ENCODE measurements at regions not wholly inside any gene's neighbourhood (a gene's known extent, or its start where the extent isn't known, plus 50 kb on each side); places are given as distances from the start of the nearest gene placed in this dataset.

GRCh38 chr12:77514511-77514910 lies 316.2 kb upstream of the NAV3 start:
- TF ChIP-seq, protein P1, sequence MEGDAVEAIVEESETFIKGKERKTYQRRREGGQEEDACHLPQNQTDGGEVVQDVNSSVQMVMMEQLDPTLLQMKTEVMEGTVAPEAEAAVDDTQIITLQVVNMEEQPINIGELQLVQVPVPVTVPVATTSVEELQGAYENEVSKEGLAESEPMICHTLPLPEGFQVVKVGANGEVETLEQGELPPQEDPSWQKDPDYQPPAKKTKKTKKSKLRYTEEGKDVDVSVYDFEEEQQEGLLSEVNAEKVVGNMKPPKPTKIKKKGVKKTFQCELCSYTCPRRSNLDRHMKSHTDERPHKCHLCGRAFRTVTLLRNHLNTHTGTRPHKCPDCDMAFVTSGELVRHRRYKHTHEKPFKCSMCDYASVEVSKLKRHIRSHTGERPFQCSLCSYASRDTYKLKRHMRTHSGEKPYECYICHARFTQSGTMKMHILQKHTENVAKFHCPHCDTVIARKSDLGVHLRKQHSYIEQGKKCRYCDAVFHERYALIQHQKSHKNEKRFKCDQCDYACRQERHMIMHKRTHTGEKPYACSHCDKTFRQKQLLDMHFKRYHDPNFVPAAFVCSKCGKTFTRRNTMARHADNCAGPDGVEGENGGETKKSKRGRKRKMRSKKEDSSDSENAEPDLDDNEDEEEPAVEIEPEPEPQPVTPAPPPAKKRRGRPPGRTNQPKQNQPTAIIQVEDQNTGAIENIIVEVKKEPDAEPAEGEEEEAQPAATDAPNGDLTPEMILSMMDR (conservative IDR thresholded peaks at IDR 0.05): no peak
- TF ChIP-seq ZFX (IDR thresholded peaks at IDR 0.05): no peak
